Lung (tissue), 11 donors: ENCODE measurements at regions not wholly inside any gene's neighbourhood (a gene's known extent, or its start where the extent isn't known, plus 50 kb on each side); places are given as distances from the start of the nearest gene placed in this dataset.

Source experiments
- ATAC-seq: fragments of 200-7000 bp; cut with Tn5 transposase; one replicate; pipeline ENCODE4 v1.9.1; 2020; ENCODE audit warnings: moderate number of reproducible peaks; ENCODE audit not compliant: insufficient read depth, low FRiP score
- DNase-seq, 3 donors: peaks; one replicate each; pipeline ENCODE4 v3.0.0-alpha.2; 2013 to 2017
- H3K27ac ChIP-seq, 2 donors: one replicate each; pipeline ENCODE4 v1.5.1; 2013; ENCODE audit warnings: mild to moderate bottlenecking in 2 of 2, moderate library complexity in 2 of 2, control low read depth in 1 of 2, inconsistent platforms in 1 of 2, low read depth in 1 of 2, low read length in 1 of 2
- H3K27me3 ChIP-seq, 3 donors: one replicate each; pipeline ENCODE4 v1.5.1; 2013; ENCODE audit warnings: low read length in 2 of 3; ENCODE audit not compliant: control insufficient read depth in 3 of 3, insufficient read depth in 3 of 3
- H3K36me3 ChIP-seq, 4 donors: one replicate each; pipeline ENCODE4 v1.5.1; 2013; ENCODE audit warnings: low read length in 4 of 4, mild to moderate bottlenecking in 1 of 4, moderate library complexity in 1 of 4; ENCODE audit not compliant: control insufficient read depth in 4 of 4, insufficient read depth in 4 of 4
- H3K4me1 ChIP-seq, 5 donors: one replicate each; pipeline ENCODE4 v1.5.1; 2013; ENCODE audit warnings: low read length in 5 of 5, mild to moderate bottlenecking in 2 of 5, moderate library complexity in 1 of 5; ENCODE audit not compliant: control insufficient read depth in 5 of 5, insufficient read depth in 5 of 5
- H3K4me3 ChIP-seq: one replicate; pipeline ENCODE4 v1.5.1; 2013; ENCODE audit warnings: mild to moderate bottlenecking, control low read depth, moderate library complexity
- H3K9ac ChIP-seq, 2 donors: one replicate each; pipeline ENCODE4 v1.5.1; 2013; ENCODE audit warnings: low read length in 2 of 2, control low read depth in 1 of 2; ENCODE audit not compliant: insufficient read depth in 1 of 2
- H3K9me3 ChIP-seq, 4 donors: one replicate each; pipeline ENCODE4 v1.5.1; 2013; ENCODE audit warnings: low read length in 3 of 4, mild to moderate bottlenecking in 1 of 4, moderate library complexity in 1 of 4; ENCODE audit not compliant: control insufficient read depth in 4 of 4, insufficient read depth in 3 of 4
- CTCF ChIP-seq: IDR thresholded peaks from 2 replicates; pipeline ENCODE4 v1.5.1; 2012; ENCODE audit warnings: mild to moderate bottlenecking; ENCODE audit errors: control extremely low read depth, extremely low read depth
- WGBS, 2 donors: extraction: QIAGEN DNeasy Blood & Tissue Kit; methylation state at CpG; one replicate each; pipeline ENCODE4 v1.1.7; 2013; 5-methylcytosine and 5-hydroxymethylcytosine counted together
- donor health status: control.
- donor health status: control.
- donor health status: Bipolar disorder and iron deficiency.
- donor health status: healthy.
- donor health status: DM: yes; HTN: yes; CAD: no.

- H3K27ac ChIP-seq = no peak overlapping the region
- H3K9me3 ChIP-seq = no peaks in the 10 kb centered on the region
- ATAC-seq = no peak
- no peaks in the 10 kb centered on the region for H3K4me1 ChIP-seq
- no peak overlapping the region for H3K4me3 ChIP-seq
- H3K27me3 ChIP-seq = no peaks in the 10 kb centered on the region
- 46 to 92% methylated on average over 1 of the region's 1 CpG for WGBS, 2 donors
- no peaks in the 10 kb centered on the region for H3K36me3 ChIP-seq
- no peak for TF ChIP-seq CTCF
- DNase-seq = no peak
- H3K9ac ChIP-seq = no peak overlapping the region
These were observed 351.4 kb downstream of the KLHL13 start for GRCh38 chrX:117765211-117765610.

GRCh38 chrX:117752745-117753144, 363.9 kb downstream of the KLHL13 start:
- Histone ChIP-seq H3K27ac (no peak overlapping the region), H3K27me3 (no peaks in the 10 kb centered on the region), H3K4me1 (no peaks in the 10 kb centered on the region), H3K4me3 (no peak overlapping the region), H3K9me3 (peaks cover 0 to 3% (median 0%) of the 10 kb centered on the region in 4 donors), H3K9ac (no peak overlapping the region), H3K36me3 (no peaks in the 10 kb centered on the region)
- no peak for ATAC-seq
- DNase-seq = no peak
- no peak for TF ChIP-seq CTCF

GRCh38 chrX:117751155-117751554, 365.5 kb downstream of the KLHL13 start:
- WGBS, 2 donors = 61 to 90% methylated on average over 2 of the region's 2 CpGs
- Histone ChIP-seq H3K4me1 (no peaks in the 10 kb centered on the region), H3K27ac (no peak overlapping the region), H3K4me3 (no peak overlapping the region), H3K36me3 (no peaks in the 10 kb centered on the region), H3K9ac (no peak overlapping the region), H3K27me3 (no peaks in the 10 kb centered on the region), H3K9me3 (peaks cover 0 to 5% (median 0%) of the 10 kb centered on the region in 4 donors)
- TF ChIP-seq CTCF = no peak
- no peak for DNase-seq
- no peak for ATAC-seq

- no peak overlapping the region for H3K9ac ChIP-seq
- no peak overlapping the region for H3K4me3 ChIP-seq
- peaks cover 0 to 5% (median 0%) of the 10 kb centered on the region in 4 donors for H3K9me3 ChIP-seq
- ATAC-seq = no peak
- no peak for DNase-seq
- H3K27me3 ChIP-seq = no peaks in the 10 kb centered on the region
- no peaks in the 10 kb centered on the region for H3K4me1 ChIP-seq
- TF ChIP-seq CTCF = no peak
- H3K36me3 ChIP-seq = no peaks in the 10 kb centered on the region
- no peak overlapping the region for H3K27ac ChIP-seq
These were observed 371.7 kb downstream of the KLHL13 start for GRCh38 chrX:117744958-117745357.
